ENCODE measurements at regions not wholly inside any gene's neighbourhood (a gene's known extent, or its start where the extent isn't known, plus 50 kb on each side); places are given as distances from the start of the nearest gene placed in this dataset.

DNA sequence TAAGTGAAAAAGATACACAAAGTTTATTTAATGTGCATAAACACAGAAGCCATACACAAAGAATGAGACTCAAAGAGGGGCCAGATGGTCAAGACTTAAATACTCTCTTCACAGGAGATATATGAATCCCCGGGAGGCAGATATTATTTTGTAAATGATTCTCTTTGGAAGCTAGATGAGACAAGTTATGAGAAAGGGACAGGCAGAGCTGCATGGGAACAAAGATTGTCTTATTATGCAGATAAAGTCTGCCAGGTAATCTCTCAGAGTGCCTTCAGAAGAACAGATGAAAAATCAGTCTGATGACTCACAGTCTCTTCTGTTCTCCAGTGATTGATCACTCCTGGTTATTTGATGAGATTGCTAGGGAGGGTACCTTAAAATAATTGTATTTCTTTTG is 89.0 kb downstream of the NAF1 start:
- H3K4me1 ChIP-seq (ENCODE audit: control insufficient read depth in 2 of 2, insufficient read depth in 2 of 2, low read length in 1 of 2), result no peaks in the 10 kb centered on the region
- no peak overlapping the region for H3K4me3 ChIP-seq (ENCODE audit: low read depth in 1 of 2, low read length in 2 of 2)
- H3K9me3 ChIP-seq (ENCODE audit: control insufficient read depth in 2 of 2, insufficient read depth in 1 of 2, low read depth in 1 of 2, low read length in 1 of 2), result no peaks in the 10 kb centered on the region
- H3K27ac ChIP-seq (ENCODE audit: low read depth in 2 of 2, low read length in 1 of 2), result no peak overlapping the region
- no peaks in the 10 kb centered on the region for H3K36me3 ChIP-seq (ENCODE audit: control insufficient read depth in 2 of 2, insufficient read depth in 2 of 2, low read length in 1 of 2)
- 32 to 34% methylated on average over 1 of the region's 1 CpG for WGBS, 2 donors
- no peaks in the 10 kb centered on the region for H3K27me3 ChIP-seq (ENCODE audit: control insufficient read depth in 1 of 2, insufficient read depth in 2 of 2, low read length in 2 of 2)

DNA sequence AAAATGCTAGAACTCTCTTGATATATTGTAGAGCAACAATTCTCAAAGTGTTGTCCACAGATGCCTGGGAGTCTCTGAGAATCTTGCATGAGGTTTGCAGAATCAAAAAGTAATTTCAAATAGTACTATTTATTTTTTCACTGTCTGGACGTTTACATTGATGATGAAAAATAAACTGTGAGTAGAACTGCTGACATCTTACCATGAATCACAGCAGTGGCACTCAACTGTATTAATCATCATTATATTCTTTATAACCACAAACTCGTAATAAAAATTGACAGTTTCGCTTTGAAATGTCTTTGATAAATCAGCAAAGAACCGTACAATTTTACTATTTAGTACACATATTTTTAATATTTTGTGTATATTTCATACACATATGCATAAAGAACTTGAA is 94.5 kb downstream of the NAF1 start:
- Histone ChIP-seq H3K4me3 (ENCODE audit: low read depth in 1 of 2, low read length in 2 of 2) (no peak overlapping the region), H3K27me3 (ENCODE audit: control insufficient read depth in 1 of 2, insufficient read depth in 2 of 2, low read length in 2 of 2) (peaks cover 0 to 2% of the 10 kb centered on the region in 2 donors), H3K9me3 (ENCODE audit: control insufficient read depth in 2 of 2, insufficient read depth in 1 of 2, low read depth in 1 of 2, low read length in 1 of 2) (no peaks in the 10 kb centered on the region), H3K36me3 (ENCODE audit: control insufficient read depth in 2 of 2, insufficient read depth in 2 of 2, low read length in 1 of 2) (no peaks in the 10 kb centered on the region), H3K4me1 (ENCODE audit: control insufficient read depth in 2 of 2, insufficient read depth in 2 of 2, low read length in 1 of 2) (no peaks in the 10 kb centered on the region), H3K27ac (ENCODE audit: low read depth in 2 of 2, low read length in 1 of 2) (no peak overlapping the region)
- WGBS, 2 donors, result 57 to 58% methylated on average over 4 of the region's 4 CpGs

DNA sequence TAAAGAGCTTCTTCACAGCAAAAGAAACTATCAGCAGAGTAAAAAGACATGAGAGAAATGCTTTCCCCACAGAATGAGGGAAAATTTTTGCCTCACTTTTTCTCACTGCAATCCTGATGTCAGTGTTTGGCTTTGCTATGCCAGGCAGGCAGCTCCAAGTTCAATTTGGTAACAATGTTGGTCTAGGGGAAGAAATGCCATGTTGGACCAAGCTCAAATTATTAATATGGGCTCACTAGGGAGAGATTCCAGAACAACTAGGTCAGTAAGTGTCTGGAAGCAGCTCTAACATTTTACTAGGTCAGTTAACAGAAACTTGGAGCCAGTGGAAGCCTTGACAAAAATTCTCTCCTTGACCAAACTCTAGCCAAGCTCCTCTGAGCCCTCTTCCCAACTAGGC is 95.4 kb downstream of the NAF1 start:
- no peak overlapping the region for H3K4me3 ChIP-seq (ENCODE audit: low read depth in 1 of 2, low read length in 2 of 2)
- no peak overlapping the region for H3K27ac ChIP-seq (ENCODE audit: low read depth in 2 of 2, low read length in 1 of 2)
- peaks cover 0 to 2% of the 10 kb centered on the region in 2 donors for H3K27me3 ChIP-seq (ENCODE audit: control insufficient read depth in 1 of 2, insufficient read depth in 2 of 2, low read length in 2 of 2)
- H3K36me3 ChIP-seq (ENCODE audit: control insufficient read depth in 2 of 2, insufficient read depth in 2 of 2, low read length in 1 of 2), result no peaks in the 10 kb centered on the region
- H3K4me1 ChIP-seq (ENCODE audit: control insufficient read depth in 2 of 2, insufficient read depth in 2 of 2, low read length in 1 of 2), result no peaks in the 10 kb centered on the region
- H3K9me3 ChIP-seq (ENCODE audit: control insufficient read depth in 2 of 2, insufficient read depth in 1 of 2, low read depth in 1 of 2, low read length in 1 of 2), result no peaks in the 10 kb centered on the region

DNA sequence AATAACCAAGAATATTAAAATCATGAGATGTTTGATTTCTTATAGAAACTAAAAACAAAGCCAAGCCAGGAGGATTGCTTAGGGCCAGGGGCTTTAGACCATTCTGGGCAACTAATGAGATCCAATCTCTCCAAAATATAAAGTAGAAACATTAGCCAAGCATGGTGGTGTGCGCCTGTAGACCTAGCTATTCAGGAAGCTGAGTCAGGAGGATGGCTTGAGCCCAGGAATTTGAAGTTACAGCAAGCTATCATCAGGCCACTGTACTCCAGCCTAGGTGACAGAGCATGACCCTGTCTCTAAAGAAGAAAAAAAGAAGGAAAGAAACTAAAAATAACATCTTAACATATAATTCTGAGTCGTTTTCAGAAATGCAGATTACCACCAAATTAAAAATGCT is 96.7 kb downstream of the NAF1 start:
- no peaks in the 10 kb centered on the region for H3K4me1 ChIP-seq (ENCODE audit: control insufficient read depth in 2 of 2, insufficient read depth in 2 of 2, low read length in 1 of 2)
- WGBS, 2 donors, result 55 to 61% methylated on average over 2 of the region's 2 CpGs
- peaks cover 0 to 2% of the 10 kb centered on the region in 2 donors for H3K27me3 ChIP-seq (ENCODE audit: control insufficient read depth in 1 of 2, insufficient read depth in 2 of 2, low read length in 2 of 2)
- no peaks in the 10 kb centered on the region for H3K9me3 ChIP-seq (ENCODE audit: control insufficient read depth in 2 of 2, insufficient read depth in 1 of 2, low read depth in 1 of 2, low read length in 1 of 2)
- no peaks in the 10 kb centered on the region for H3K36me3 ChIP-seq (ENCODE audit: control insufficient read depth in 2 of 2, insufficient read depth in 2 of 2, low read length in 1 of 2)
- no peak overlapping the region for H3K27ac ChIP-seq (ENCODE audit: low read depth in 2 of 2, low read length in 1 of 2)
- H3K4me3 ChIP-seq (ENCODE audit: low read depth in 1 of 2, low read length in 2 of 2), result no peak overlapping the region

DNA sequence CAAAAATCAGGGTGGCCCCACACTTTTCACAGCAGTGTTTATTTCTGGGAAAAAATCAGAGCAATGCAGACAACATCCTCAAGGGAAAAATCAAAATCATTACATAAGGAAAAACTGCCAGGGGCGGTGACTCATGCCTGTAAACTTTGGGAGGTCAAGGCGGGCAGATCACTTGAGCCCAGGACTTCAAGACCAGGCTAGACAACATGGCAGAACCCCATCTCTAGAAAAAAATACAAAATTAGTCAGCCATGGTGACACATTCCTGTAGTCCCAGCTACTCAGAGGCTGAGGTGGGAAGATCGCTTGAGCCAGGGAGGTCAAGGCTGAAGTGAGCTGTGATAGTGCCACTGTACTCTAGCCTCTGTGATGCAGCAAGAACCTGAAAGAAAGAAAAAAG is 102.8 kb downstream of the NAF1 start:
- H3K27me3 ChIP-seq (ENCODE audit: control insufficient read depth in 1 of 2, insufficient read depth in 2 of 2, low read length in 2 of 2), result peaks cover 0 to 2% of the 10 kb centered on the region in 2 donors
- H3K4me3 ChIP-seq (ENCODE audit: low read depth in 1 of 2, low read length in 2 of 2), result no peak overlapping the region
- no peaks in the 10 kb centered on the region for H3K9me3 ChIP-seq (ENCODE audit: control insufficient read depth in 2 of 2, insufficient read depth in 1 of 2, low read depth in 1 of 2, low read length in 1 of 2)
- H3K27ac ChIP-seq (ENCODE audit: low read depth in 2 of 2, low read length in 1 of 2), result no peak overlapping the region
- no peaks in the 10 kb centered on the region for H3K36me3 ChIP-seq (ENCODE audit: control insufficient read depth in 2 of 2, insufficient read depth in 2 of 2, low read length in 1 of 2)
- no peaks in the 10 kb centered on the region for H3K4me1 ChIP-seq (ENCODE audit: control insufficient read depth in 2 of 2, insufficient read depth in 2 of 2, low read length in 1 of 2)
- WGBS, 2 donors, result 85 to 87% methylated on average over 3 of the region's 3 CpGs

DNA sequence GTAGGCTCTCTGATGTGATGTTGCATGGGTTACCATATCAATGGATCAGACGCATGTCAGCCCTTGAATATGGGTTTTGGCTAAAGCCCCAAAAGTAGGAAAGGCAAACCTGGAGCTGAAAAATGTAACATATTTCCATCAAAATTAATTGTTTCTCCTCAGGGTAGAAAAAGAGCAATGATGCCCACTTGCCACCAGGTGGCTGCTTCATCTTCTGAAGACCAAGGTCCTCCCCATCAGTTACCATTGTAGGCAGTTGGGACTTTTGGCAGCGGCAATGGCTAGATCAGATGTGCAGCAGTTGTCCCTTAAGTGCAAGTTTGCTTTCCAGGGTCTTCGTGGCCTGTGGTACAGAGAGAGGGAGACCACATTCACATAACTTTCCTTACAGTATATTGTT is 118.2 kb downstream of the NAF1 start:
- Histone ChIP-seq H3K4me3 (ENCODE audit: low read depth in 1 of 2, low read length in 2 of 2) (no peak overlapping the region), H3K4me1 (ENCODE audit: control insufficient read depth in 2 of 2, insufficient read depth in 2 of 2, low read length in 1 of 2) (no peaks in the 10 kb centered on the region), H3K36me3 (ENCODE audit: control insufficient read depth in 2 of 2, insufficient read depth in 2 of 2, low read length in 1 of 2) (no peaks in the 10 kb centered on the region), H3K27ac (ENCODE audit: low read depth in 2 of 2, low read length in 1 of 2) (no peak overlapping the region), H3K9me3 (ENCODE audit: control insufficient read depth in 2 of 2, insufficient read depth in 1 of 2, low read depth in 1 of 2, low read length in 1 of 2) (no peaks in the 10 kb centered on the region), H3K27me3 (ENCODE audit: control insufficient read depth in 1 of 2, insufficient read depth in 2 of 2, low read length in 2 of 2) (no peaks in the 10 kb centered on the region)
- 60 to 64% methylated on average over 3 of the region's 3 CpGs for WGBS, 2 donors

DNA sequence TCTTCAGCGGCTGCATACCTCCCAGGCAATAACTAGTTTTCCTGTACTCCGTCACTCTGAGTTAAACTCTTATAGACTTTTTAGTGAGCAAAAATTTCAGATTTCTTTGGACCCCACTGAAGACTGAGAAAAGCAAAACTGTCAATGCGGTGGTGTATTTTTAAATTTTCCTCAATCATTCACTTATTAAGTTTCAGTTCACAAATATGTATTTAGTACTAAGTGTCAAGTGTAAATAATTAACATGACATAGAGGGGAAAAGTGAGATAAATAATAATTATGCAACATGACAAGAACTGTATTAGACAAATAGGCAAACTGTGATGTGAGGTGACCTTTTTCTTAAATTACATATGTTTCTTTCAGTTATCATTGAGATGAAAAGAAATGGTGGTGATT is 124.4 kb downstream of the NAF1 start:
- Histone ChIP-seq H3K4me3 (ENCODE audit: low read depth in 1 of 2, low read length in 2 of 2) (no peak overlapping the region), H3K27ac (ENCODE audit: low read depth in 2 of 2, low read length in 1 of 2) (no peak overlapping the region), H3K27me3 (ENCODE audit: control insufficient read depth in 1 of 2, insufficient read depth in 2 of 2, low read length in 2 of 2) (no peaks in the 10 kb centered on the region), H3K4me1 (ENCODE audit: control insufficient read depth in 2 of 2, insufficient read depth in 2 of 2, low read length in 1 of 2) (no peaks in the 10 kb centered on the region), H3K9me3 (ENCODE audit: control insufficient read depth in 2 of 2, insufficient read depth in 1 of 2, low read depth in 1 of 2, low read length in 1 of 2) (no peaks in the 10 kb centered on the region), H3K36me3 (ENCODE audit: control insufficient read depth in 2 of 2, insufficient read depth in 2 of 2, low read length in 1 of 2) (no peaks in the 10 kb centered on the region)
- WGBS, 2 donors, result 83 to 91% methylated on average over 3 of the region's 3 CpGs

DNA sequence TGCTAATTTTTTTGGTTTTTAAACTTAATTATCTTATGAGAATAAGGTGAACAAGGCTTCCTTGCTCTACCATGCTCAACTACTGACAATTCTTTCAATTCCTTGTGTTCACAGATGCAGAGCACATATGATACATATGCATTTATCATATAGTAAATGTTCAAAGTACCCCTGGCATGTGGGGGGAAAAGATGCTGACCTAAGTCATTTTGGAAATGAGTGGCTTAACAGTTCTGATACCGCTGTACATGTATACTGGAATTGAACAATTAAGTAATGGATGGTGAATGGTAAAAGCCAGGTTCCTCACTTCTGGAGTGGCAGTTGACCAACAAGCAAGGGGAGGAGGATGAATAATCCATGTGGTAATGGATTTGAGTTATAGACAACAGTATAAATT is 149.6 kb downstream of the NAF1 start:
- no peak overlapping the region for H3K4me3 ChIP-seq (ENCODE audit: low read depth in 1 of 2, low read length in 2 of 2)
- 93 to 94% methylated on average over 1 of the region's 1 CpG for whole genome bisulfite sequencing, 2 donors
- H3K9me3 ChIP-seq (ENCODE audit: control insufficient read depth in 2 of 2, insufficient read depth in 1 of 2, low read depth in 1 of 2, low read length in 1 of 2), result no peaks in the 10 kb centered on the region
- H3K36me3 ChIP-seq (ENCODE audit: control insufficient read depth in 2 of 2, insufficient read depth in 2 of 2, low read length in 1 of 2), result no peaks in the 10 kb centered on the region
- H3K27ac ChIP-seq (ENCODE audit: low read depth in 2 of 2, low read length in 1 of 2), result no peak overlapping the region
- H3K4me1 ChIP-seq (ENCODE audit: control insufficient read depth in 2 of 2, insufficient read depth in 2 of 2, low read length in 1 of 2), result no peaks in the 10 kb centered on the region
- H3K27me3 ChIP-seq (ENCODE audit: control insufficient read depth in 1 of 2, insufficient read depth in 2 of 2, low read length in 2 of 2), result no peaks in the 10 kb centered on the region

DNA sequence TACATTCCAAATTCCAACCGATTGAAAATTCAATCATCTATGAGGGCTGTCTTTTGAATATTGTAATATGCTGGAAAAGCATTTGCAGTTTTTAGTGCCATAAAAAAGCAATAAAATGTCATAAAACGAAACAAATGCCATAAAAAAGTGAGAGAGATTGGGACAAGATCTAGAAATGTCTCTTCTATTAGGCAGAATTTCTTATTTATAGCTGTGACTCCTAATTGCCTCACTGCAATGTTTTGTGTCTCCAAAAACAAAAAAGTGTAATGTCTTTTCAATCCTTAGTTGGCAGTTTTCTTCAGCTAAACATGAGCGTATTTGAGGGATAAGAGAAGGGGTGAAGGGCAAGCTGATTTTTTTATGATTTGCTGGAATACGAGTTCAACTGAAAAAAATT is 153.9 kb downstream of the NAF1 start:
- WGBS, 2 donors, result 56 to 57% methylated on average over 4 of the region's 4 CpGs
- no peaks in the 10 kb centered on the region for H3K27me3 ChIP-seq (ENCODE audit: control insufficient read depth in 1 of 2, insufficient read depth in 2 of 2, low read length in 2 of 2)

DNA sequence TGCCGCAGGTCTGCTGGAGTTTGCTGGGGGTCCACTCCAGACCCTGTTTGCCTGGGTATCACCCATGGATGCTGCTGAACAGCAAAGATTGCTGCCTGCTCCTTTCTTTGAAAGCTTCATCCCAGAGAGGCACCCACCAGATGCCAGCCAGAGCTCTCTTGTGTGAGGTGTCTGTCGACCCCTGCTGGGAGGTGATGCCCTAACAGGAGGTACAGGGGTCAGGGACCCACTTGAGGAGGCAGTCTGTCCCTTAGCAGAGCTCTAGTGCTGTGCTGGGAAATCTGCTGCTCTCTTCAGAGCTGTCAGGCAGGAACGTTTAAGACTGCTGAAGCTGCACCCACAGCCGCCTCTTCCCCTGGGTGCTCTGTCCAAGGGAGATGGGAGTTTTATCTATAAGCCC is 162.7 kb downstream of the NAF1 start:
- Histone ChIP-seq H3K36me3 (ENCODE audit: control insufficient read depth in 2 of 2, insufficient read depth in 2 of 2, low read length in 1 of 2) (no peaks in the 10 kb centered on the region), H3K4me3 (ENCODE audit: low read depth in 1 of 2, low read length in 2 of 2) (no peak overlapping the region), H3K4me1 (ENCODE audit: control insufficient read depth in 2 of 2, insufficient read depth in 2 of 2, low read length in 1 of 2) (no peaks in the 10 kb centered on the region), H3K27me3 (ENCODE audit: control insufficient read depth in 1 of 2, insufficient read depth in 2 of 2, low read length in 2 of 2) (no peaks in the 10 kb centered on the region), H3K9me3 (ENCODE audit: control insufficient read depth in 2 of 2, insufficient read depth in 1 of 2, low read depth in 1 of 2, low read length in 1 of 2) (peaks cover 0 to 2% of the 10 kb centered on the region in 2 donors), H3K27ac (ENCODE audit: low read depth in 2 of 2, low read length in 1 of 2) (no peak overlapping the region)
- WGBS, 2 donors, result 71 to 73% methylated on average over 4 of the region's 4 CpGs

More for the DNA sequence above, 153.9 kb downstream of the NAF1 start:
- Histone ChIP-seq H3K36me3 (ENCODE audit: control insufficient read depth in 2 of 2, insufficient read depth in 2 of 2, low read length in 1 of 2) (no peaks in the 10 kb centered on the region), H3K4me1 (ENCODE audit: control insufficient read depth in 2 of 2, insufficient read depth in 2 of 2, low read length in 1 of 2) (no peaks in the 10 kb centered on the region), H3K27ac (ENCODE audit: low read depth in 2 of 2, low read length in 1 of 2) (no peak overlapping the region), H3K9me3 (ENCODE audit: control insufficient read depth in 2 of 2, insufficient read depth in 1 of 2, low read depth in 1 of 2, low read length in 1 of 2) (no peaks in the 10 kb centered on the region), H3K4me3 (ENCODE audit: low read depth in 1 of 2, low read length in 2 of 2) (no peak overlapping the region)

Measured in esophagus (tissue), 2 donors.